Fibroblast of mammary gland (primary cell): ENCODE measurements at regions not wholly inside any gene's neighbourhood (a gene's known extent, or its start where the extent isn't known, plus 50 kb on each side); places are given as distances from the start of the nearest gene placed in this dataset.
A peak's percentile ranks its signal among the peaks of the same experiment; 100 is the strongest.
"Not testable (repeated sequence)": the region's sequence is repeated elsewhere in the genome, so short reads cannot be mapped to it uniquely, and the experiment has no call there.

Source experiments
- DNase-seq: peaks from one replicate; pipeline ENCODE4 v3.0.0-alpha.2; 2010; ENCODE audit warnings: low read depth
- H3K4me3 ChIP-seq: 2 replicates; pipeline ENCODE4 v1.5.1; 2011; ENCODE audit warnings: low read depth, mild to moderate bottlenecking, low read length, moderate library complexity; ENCODE audit not compliant: control insufficient read depth
- CTCF ChIP-seq: conservative IDR thresholded peaks from 2 replicates; pipeline ENCODE4 v1.5.1; 2011; ENCODE audit warnings: low read depth, low read length, inconsistent platforms; ENCODE audit not compliant: control insufficient read depth, insufficient read depth

GRCh38 chr13:90485436-90485835 is 862.1 kb upstream of the MIR17HG start:
- peak; percentile 96 for DNase-seq

GRCh38 chr13:90492872-90493271 is 854.6 kb upstream of the MIR17HG start:
- no peak overlapping the region for H3K4me3 ChIP-seq
- TF ChIP-seq CTCF = no peak
- DNase-seq = no peak

More at GRCh38 chr13:90485436-90485835, 862.1 kb upstream of the MIR17HG start:
- TF ChIP-seq CTCF = no peak
- H3K4me3 ChIP-seq = no peak overlapping the region

GRCh38 chr13:90493667-90494066 is 853.8 kb upstream of the MIR17HG start:
- no peak for TF ChIP-seq CTCF
- no peak for DNase-seq
- H3K4me3 ChIP-seq = no peak overlapping the region

- not testable (repeated sequence) for DNase-seq, H3K4me3 ChIP-seq
These were observed 852.6 kb upstream of the MIR17HG start for GRCh38 chr13:90494849-90495248.

- H3K4me3 ChIP-seq = no peak overlapping the region
- no peak for DNase-seq
- TF ChIP-seq CTCF = no peak
These were observed 849.4 kb upstream of the MIR17HG start for GRCh38 chr13:90498096-90498495.

GRCh38 chr13:90498816-90499215 is 848.7 kb upstream of the MIR17HG start:
- no peak overlapping the region for H3K4me3 ChIP-seq
- no peak for TF ChIP-seq CTCF
- DNase-seq = no peak

GRCh38 chr13:90500569-90500968 is 846.9 kb upstream of the MIR17HG start:
- H3K4me3 ChIP-seq = no peak overlapping the region
- TF ChIP-seq CTCF = no peak
- no peak for DNase-seq
